T-helper 2 cell treated with Interferon-gamma antibody and Interleukin-4, amounts not matched to agents 100 ng/mL and 5 ng/mL, for 36 hours (primary cell): ENCODE measurements at regions not wholly inside any gene's neighbourhood (a gene's known extent, or its start where the extent isn't known, plus 50 kb on each side); places are given as distances from the start of the nearest gene placed in this dataset.

Experiments used
- intact Hi-C: fragments of 100-400 bp; cut with micrococcal nuclease; formaldehyde crosslinking; loops from one replicate; pipeline ENCODE4 v1.15.1; 2023

GRCh38 chr2:152879275-152879674 is 160.9 kb downstream of the ARL6IP6 start:
- intact Hi-C loops = no loop called here

- intact Hi-C loops = no loop called here
These were observed 157.6 kb downstream of the ARL6IP6 start for GRCh38 chr2:152875701-152876695.

- intact Hi-C loops = no loop called here
These were observed 156.5 kb downstream of the ARL6IP6 start for GRCh38 chr2:152874955-152875354.

- intact Hi-C loops = no loop called here
These were observed 151.8 kb downstream of the ARL6IP6 start for GRCh38 chr2:152870239-152870638.

- intact Hi-C loops = no loop called here
These were observed 149.0 kb downstream of the ARL6IP6 start for GRCh38 chr2:152867397-152867796.

- intact Hi-C loops = no loop called here
These were observed 146.3 kb downstream of the ARL6IP6 start for GRCh38 chr2:152864601-152865149.

GRCh38 chr2:152863826-152864225 is 145.4 kb downstream of the ARL6IP6 start:
- intact Hi-C loops = no loop called here

GRCh38 chr2:152861349-152861942 is 143.0 kb downstream of the ARL6IP6 start:
- intact Hi-C loops = no loop called here

- intact Hi-C loops = no loop called here
These were observed 140.3 kb downstream of the ARL6IP6 start for GRCh38 chr2:152858594-152859265.

- intact Hi-C loops = no loop called here
These were observed 128.5 kb downstream of the ARL6IP6 start for GRCh38 chr2:152846697-152847470.

- intact Hi-C loops = no loop called here
These were observed 117.3 kb downstream of the ARL6IP6 start for GRCh38 chr2:152835674-152836073.

- intact Hi-C loops = no loop called here
These were observed 109.5 kb downstream of the ARL6IP6 start for GRCh38 chr2:152827944-152828343.

GRCh38 chr2:152826581-152827279 is 108.3 kb downstream of the ARL6IP6 start:
- intact Hi-C loops = no loop called here

- intact Hi-C loops = no loop called here
These were observed 107.4 kb downstream of the ARL6IP6 start for GRCh38 chr2:152825834-152826233.

- intact Hi-C loops = no loop called here
These were observed 105.5 kb downstream of the ARL6IP6 start for GRCh38 chr2:152823905-152824304.

- intact Hi-C loops = no loop called here
These were observed 104.3 kb downstream of the ARL6IP6 start for GRCh38 chr2:152822676-152823075.

- intact Hi-C loops = no loop called here
These were observed 101.6 kb downstream of the ARL6IP6 start for GRCh38 chr2:152820048-152820447.

GRCh38 chr2:152815634-152816257 is 97.3 kb downstream of the ARL6IP6 start:
- intact Hi-C loops = no loop called here

GRCh38 chr2:152814475-152815030 is 96.1 kb downstream of the ARL6IP6 start:
- intact Hi-C loops = no loop called here

GRCh38 chr2:152813351-152813750 is 94.9 kb downstream of the ARL6IP6 start:
- intact Hi-C loops = no loop called here
